Body of pancreas (tissue), 4 donors: ENCODE measurements at regions not wholly inside any gene's neighbourhood (a gene's known extent, or its start where the extent isn't known, plus 50 kb on each side); places are given as distances from the start of the nearest gene placed in this dataset.

Source experiments
- POLR2A ChIP-seq, 3 donors: fragments of 450-650 bp; IDR thresholded peaks; one replicate each; pipeline ENCODE4 v1.6.1; 2016; ENCODE audit warnings: antibody characterized with exemption in 3 of 3, mild to moderate bottlenecking in 2 of 3
- TF ChIP-seq, protein P1 (sequence below), 7 experiments: fragments of 450-650 bp in 4 of 7; fragments of 200-600 bp in 3 of 7; sonication (generic) in 3 of 7; IDR thresholded peaks; one replicate each; pipeline ENCODE4 v1.5.1; 2016 to 2019; ENCODE audit warnings: antibody characterized with exemption in 7 of 7

DNA sequence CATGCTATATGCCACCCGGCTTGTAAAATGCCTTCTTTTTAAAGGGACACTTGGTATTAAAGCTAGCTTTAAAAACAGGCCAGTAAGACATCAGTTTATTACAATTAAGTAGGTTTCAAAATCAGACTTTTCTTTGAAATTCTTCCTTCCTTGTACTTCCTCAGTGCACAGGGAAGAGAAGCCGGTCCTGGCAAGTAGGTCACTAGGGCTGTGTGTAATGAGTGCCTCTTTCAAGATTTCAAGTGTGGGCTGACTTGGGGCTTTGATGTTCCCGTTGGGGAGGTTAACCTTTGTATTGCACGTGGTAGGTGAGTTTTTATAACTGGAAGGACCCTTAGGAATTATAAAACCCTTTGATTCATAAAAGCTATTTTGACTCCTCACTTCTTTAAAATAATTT lies 566.4 kb upstream of the ID2 start:
- TF ChIP-seq, protein P1, sequence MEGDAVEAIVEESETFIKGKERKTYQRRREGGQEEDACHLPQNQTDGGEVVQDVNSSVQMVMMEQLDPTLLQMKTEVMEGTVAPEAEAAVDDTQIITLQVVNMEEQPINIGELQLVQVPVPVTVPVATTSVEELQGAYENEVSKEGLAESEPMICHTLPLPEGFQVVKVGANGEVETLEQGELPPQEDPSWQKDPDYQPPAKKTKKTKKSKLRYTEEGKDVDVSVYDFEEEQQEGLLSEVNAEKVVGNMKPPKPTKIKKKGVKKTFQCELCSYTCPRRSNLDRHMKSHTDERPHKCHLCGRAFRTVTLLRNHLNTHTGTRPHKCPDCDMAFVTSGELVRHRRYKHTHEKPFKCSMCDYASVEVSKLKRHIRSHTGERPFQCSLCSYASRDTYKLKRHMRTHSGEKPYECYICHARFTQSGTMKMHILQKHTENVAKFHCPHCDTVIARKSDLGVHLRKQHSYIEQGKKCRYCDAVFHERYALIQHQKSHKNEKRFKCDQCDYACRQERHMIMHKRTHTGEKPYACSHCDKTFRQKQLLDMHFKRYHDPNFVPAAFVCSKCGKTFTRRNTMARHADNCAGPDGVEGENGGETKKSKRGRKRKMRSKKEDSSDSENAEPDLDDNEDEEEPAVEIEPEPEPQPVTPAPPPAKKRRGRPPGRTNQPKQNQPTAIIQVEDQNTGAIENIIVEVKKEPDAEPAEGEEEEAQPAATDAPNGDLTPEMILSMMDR (IDR thresholded peaks at IDR 0.05): no peak
- no peak for TF ChIP-seq POLR2A (IDR thresholded peaks at IDR 0.05)
